Thymus (tissue), 11 donors: ENCODE measurements at regions not wholly inside any gene's neighbourhood (a gene's known extent, or its start where the extent isn't known, plus 50 kb on each side); places are given as distances from the start of the nearest gene placed in this dataset.

ENCODE experiments used
- DNase-seq, 9 donors: peaks; one replicate each; pipeline ENCODE4 v3.0.0-alpha.2; 2013; ENCODE audit warnings: low spot score in 9 of 9, low read depth in 6 of 9, missing footprints in 1 of 9
- H3K27ac ChIP-seq, 2 donors: one replicate each; pipeline ENCODE4 v1.5.1; 2013; ENCODE audit warnings: control low read depth in 1 of 2, low read depth in 1 of 2, low read length in 1 of 2, mild to moderate bottlenecking in 1 of 2, moderate library complexity in 1 of 2
- H3K27me3 ChIP-seq, 2 donors: one replicate each; pipeline ENCODE4 v1.5.1; 2013; ENCODE audit warnings: low read length in 1 of 2; ENCODE audit not compliant: control insufficient read depth in 2 of 2, insufficient read depth in 1 of 2
- H3K36me3 ChIP-seq, 2 donors: one replicate each; pipeline ENCODE4 v1.5.1; 2013; ENCODE audit warnings: low read length in 1 of 2, mild to moderate bottlenecking in 1 of 2, moderate library complexity in 1 of 2; ENCODE audit not compliant: control insufficient read depth in 2 of 2, insufficient read depth in 2 of 2
- H3K4me1 ChIP-seq, 2 donors: one replicate each; pipeline ENCODE4 v1.5.1; 2013; ENCODE audit warnings: low read length in 2 of 2; ENCODE audit not compliant: control insufficient read depth in 2 of 2, insufficient read depth in 2 of 2
- H3K4me3 ChIP-seq, 2 donors: one replicate each; pipeline ENCODE4 v1.5.1; 2013; ENCODE audit warnings: low read length in 2 of 2, control low read depth in 1 of 2, mild to moderate bottlenecking in 1 of 2
- H3K9me3 ChIP-seq, 2 donors: one replicate each; pipeline ENCODE4 v1.5.1; 2013; ENCODE audit warnings: low read length in 1 of 2, mild to moderate bottlenecking in 1 of 2; ENCODE audit not compliant: control insufficient read depth in 2 of 2, insufficient read depth in 1 of 2
- WGBS: extraction: QIAGEN DNeasy Blood & Tissue Kit; methylation state at CpG from one replicate; pipeline ENCODE4 v1.1.7; 2013; 5-methylcytosine and 5-hydroxymethylcytosine counted together
- donor health status: healthy.

- no peak for DNase-seq
- Histone ChIP-seq H3K36me3 (no peaks in the 10 kb centered on the region), H3K4me1 (no peaks in the 10 kb centered on the region), H3K27ac (no peak overlapping the region), H3K4me3 (no peak overlapping the region), H3K9me3 (no peaks in the 10 kb centered on the region), H3K27me3 (no peaks in the 10 kb centered on the region)
Observed at GRCh38 chr5:119860463-119860862, 231.1 kb downstream of the FAM170A start.

GRCh38 chr5:119862619-119863018 is 233.3 kb downstream of the FAM170A start:
- Histone ChIP-seq H3K4me1 (no peaks in the 10 kb centered on the region), H3K4me3 (no peak overlapping the region), H3K36me3 (no peaks in the 10 kb centered on the region), H3K27ac (no peak overlapping the region), H3K9me3 (no peaks in the 10 kb centered on the region), H3K27me3 (no peaks in the 10 kb centered on the region)
- DNase-seq = no peak
- WGBS = 95% methylated on average over 4 of the region's 4 CpGs

GRCh38 chr5:119864286-119864685 is 234.9 kb downstream of the FAM170A start:
- DNase-seq = no peak

GRCh38 chr5:119873611-119874010 is 244.3 kb downstream of the FAM170A start:
- 93% methylated on average over 5 of the region's 5 CpGs for WGBS
- no peaks in the 10 kb centered on the region for H3K27me3 ChIP-seq
- no peak for DNase-seq

More at GRCh38 chr5:119864286-119864685, 234.9 kb downstream of the FAM170A start:
- Histone ChIP-seq H3K36me3 (no peaks in the 10 kb centered on the region), H3K4me1 (no peaks in the 10 kb centered on the region), H3K9me3 (no peaks in the 10 kb centered on the region), H3K4me3 (no peak overlapping the region), H3K27me3 (no peaks in the 10 kb centered on the region), H3K27ac (no peak overlapping the region)

GRCh38 chr5:119876522-119876921 is 247.2 kb downstream of the FAM170A start:
- Histone ChIP-seq H3K27me3 (no peaks in the 10 kb centered on the region), H3K4me3 (no peak overlapping the region), H3K9me3 (no peaks in the 10 kb centered on the region), H3K4me1 (no peaks in the 10 kb centered on the region), H3K27ac (no peak overlapping the region), H3K36me3 (no peaks in the 10 kb centered on the region)
- no peak for DNase-seq

More at GRCh38 chr5:119873611-119874010, 244.3 kb downstream of the FAM170A start:
- Histone ChIP-seq H3K9me3 (no peaks in the 10 kb centered on the region), H3K4me1 (no peaks in the 10 kb centered on the region), H3K36me3 (no peaks in the 10 kb centered on the region), H3K4me3 (no peak overlapping the region), H3K27ac (no peak overlapping the region)

GRCh38 chr5:119878712-119879111 is 249.4 kb downstream of the FAM170A start:
- no peak for DNase-seq

GRCh38 chr5:119879446-119879845 is 250.1 kb downstream of the FAM170A start:
- H3K4me3 ChIP-seq = no peak overlapping the region

More at GRCh38 chr5:119878712-119879111, 249.4 kb downstream of the FAM170A start:
- Histone ChIP-seq H3K27me3 (no peaks in the 10 kb centered on the region), H3K27ac (no peak overlapping the region), H3K4me3 (no peak overlapping the region), H3K36me3 (no peaks in the 10 kb centered on the region), H3K9me3 (no peaks in the 10 kb centered on the region), H3K4me1 (no peaks in the 10 kb centered on the region)
- 79% methylated on average over 2 of the region's 2 CpGs for WGBS

GRCh38 chr5:119895066-119895465 is 265.7 kb downstream of the FAM170A start:
- Histone ChIP-seq H3K4me1 (no peaks in the 10 kb centered on the region), H3K4me3 (no peak overlapping the region), H3K9me3 (no peaks in the 10 kb centered on the region), H3K27me3 (no peaks in the 10 kb centered on the region), H3K27ac (no peak overlapping the region), H3K36me3 (no peaks in the 10 kb centered on the region)
- no peak for DNase-seq
- 97% methylated on average over 2 of the region's 2 CpGs for WGBS

More at GRCh38 chr5:119879446-119879845, 250.1 kb downstream of the FAM170A start:
- Histone ChIP-seq H3K9me3 (no peaks in the 10 kb centered on the region), H3K27me3 (no peaks in the 10 kb centered on the region), H3K27ac (no peak overlapping the region), H3K36me3 (no peaks in the 10 kb centered on the region), H3K4me1 (no peaks in the 10 kb centered on the region)
- 94% methylated on average over 2 of the region's 2 CpGs for WGBS
- DNase-seq = no peak

GRCh38 chr5:119896826-119897536 is 267.6 kb downstream of the FAM170A start:
- H3K9me3 ChIP-seq = no peaks in the 10 kb centered on the region
- no peak overlapping the region for H3K4me3 ChIP-seq
- H3K27ac ChIP-seq = no peak overlapping the region
- no peaks in the 10 kb centered on the region for H3K4me1 ChIP-seq
- WGBS = 84% methylated on average over 2 of the region's 2 CpGs
- H3K36me3 ChIP-seq = no peaks in the 10 kb centered on the region
- no peaks in the 10 kb centered on the region for H3K27me3 ChIP-seq
- no peak for DNase-seq
